ENCODE measurements at regions not wholly inside any gene's neighbourhood (a gene's known extent, or its start where the extent isn't known, plus 50 kb on each side); places are given as distances from the start of the nearest gene placed in this dataset.

DNA sequence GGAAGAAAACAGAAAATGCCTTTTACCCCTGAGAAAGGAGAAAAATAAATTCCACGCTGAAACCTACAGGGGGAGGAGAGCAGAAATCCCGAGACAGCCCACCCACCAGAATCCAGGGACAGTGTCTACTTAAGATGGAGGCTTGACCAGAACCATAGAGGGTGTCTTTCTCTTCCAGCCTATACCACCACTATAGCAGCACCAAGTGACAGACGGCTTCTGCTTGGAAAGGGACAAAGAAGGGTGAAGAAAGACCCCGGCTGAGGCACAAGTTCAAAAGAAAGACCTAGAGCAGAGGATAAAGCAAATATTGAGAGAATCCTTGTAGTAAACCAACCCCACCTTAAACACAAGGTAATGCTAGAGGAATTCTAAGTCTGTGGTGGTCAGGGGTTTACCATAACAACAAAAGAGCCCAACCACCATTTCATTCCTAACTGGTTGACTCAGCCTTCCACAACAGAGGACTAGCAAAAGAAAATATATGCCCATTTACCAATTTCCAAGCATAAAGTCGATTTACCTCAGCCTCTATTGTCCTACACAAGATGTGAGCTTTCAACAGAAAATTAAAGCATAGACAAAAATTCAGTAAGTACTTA, 105.3 kb upstream of the FOXG1 start:
- no peak for DNase-seq

DNA sequence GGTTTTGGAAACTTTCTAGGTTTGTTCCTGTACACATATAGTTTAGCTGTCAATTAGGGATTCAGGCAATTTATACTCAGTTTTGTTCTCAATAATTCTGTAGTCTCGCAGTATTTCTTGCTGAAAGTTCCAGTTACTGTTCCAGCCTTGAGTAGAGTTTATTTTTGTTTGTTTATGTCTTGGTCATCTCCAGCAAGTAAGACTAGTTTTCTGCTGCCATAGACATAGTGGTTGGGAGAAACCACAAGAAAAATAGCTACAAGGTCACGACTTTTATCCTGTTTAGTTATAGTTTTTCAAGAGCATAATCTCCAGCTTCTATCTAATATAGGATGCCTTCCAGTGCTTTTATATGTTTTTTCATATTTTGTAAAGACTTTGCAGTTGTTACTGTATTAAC, 99.6 kb upstream of the FOXG1 start:
- DNase-seq, result no peak

- DNase-seq, result no peak
Measured at GRCh38 chr14:28671425-28671824, 95.2 kb upstream of the FOXG1 start.

GRCh38 chr14:28673056-28673455, 93.5 kb upstream of the FOXG1 start:
- no peak for DNase-seq

- no peak for DNase-seq
Measured at GRCh38 chr14:28676479-28676878, 90.1 kb upstream of the FOXG1 start.

GRCh38 chr14:28677381-28677780, 89.2 kb upstream of the FOXG1 start:
- no peak for DNase-seq

- no peak for DNase-seq
Measured at GRCh38 chr14:28678887-28679286, 87.7 kb upstream of the FOXG1 start.

GRCh38 chr14:28681681-28682080, 84.9 kb upstream of the FOXG1 start:
- DNase-seq, result no peak

DNA sequence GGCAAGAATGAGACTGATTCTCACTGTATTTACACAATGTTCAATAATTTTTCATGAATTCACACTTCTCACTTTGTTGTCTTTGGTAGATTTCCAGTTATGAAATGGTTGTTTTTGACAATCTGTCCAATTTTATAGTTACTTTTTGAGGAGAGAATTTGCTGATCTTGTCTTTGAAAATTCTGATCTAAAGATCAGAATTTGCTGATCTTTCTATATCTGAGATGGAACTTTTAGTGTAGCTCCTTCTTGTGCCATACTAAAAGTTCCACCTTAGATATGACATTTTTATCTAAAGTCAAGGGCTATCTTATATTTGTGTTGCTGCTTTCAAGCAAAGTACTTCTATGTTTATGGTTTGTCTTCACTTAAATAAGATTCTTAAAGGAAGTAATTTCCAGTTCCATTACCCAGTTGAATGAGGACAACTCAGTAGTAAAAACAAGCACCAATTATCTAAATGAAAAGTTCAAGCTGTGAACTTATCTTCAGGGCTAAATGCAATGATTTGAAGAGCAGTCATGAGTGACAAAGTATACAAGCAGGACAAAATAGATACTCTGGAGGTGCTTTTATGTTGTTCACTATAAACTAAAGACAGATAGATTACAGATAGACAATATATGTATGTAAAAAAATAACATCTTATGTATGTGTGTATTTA, 76.4 kb upstream of the FOXG1 start:
- DNase-seq, result no peak

GRCh38 chr14:28695109-28695508, 71.5 kb upstream of the FOXG1 start:
- DNase-seq, result no peak

- DNase-seq, result no peak
Measured at GRCh38 chr14:28701733-28702132, 64.9 kb upstream of the FOXG1 start.

DNA sequence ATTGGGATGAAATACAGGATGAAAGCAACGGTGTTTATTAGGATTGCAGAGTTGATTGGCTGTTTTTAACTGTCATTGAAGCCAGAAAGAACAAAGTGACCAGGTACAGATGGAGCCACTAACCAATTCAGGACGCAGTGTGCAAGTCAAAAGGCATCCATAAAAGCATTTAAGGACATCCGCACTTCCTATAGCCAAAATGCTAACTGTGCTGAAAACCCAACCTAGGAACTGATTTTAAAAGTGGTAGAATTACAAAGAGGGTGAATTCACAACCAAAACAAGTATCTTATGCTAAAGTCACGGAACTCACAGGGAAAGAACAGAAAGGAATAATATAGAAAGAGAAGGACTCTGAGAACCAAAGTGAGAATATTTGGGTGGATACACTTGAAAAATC, 63.1 kb upstream of the FOXG1 start:
- DNase-seq, result no peak

DNA sequence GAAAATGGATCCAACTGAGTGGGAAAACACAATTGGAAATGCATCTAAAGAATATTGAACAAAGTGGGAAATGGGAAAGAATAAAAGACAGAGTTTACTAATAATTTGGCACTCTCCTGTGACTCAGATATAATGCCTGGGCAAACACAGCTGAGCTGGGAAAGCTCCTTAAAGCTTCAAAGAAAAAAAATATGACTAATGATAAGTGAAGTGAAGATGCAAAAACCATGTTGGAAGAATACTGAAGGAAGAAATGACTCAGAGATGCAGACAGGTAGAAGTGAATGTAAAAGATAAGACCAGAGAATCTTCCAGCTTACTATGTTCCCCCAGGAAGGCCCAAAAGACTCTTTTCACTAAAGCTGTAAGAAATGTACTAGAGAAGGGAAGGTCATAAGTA, 62.4 kb upstream of the FOXG1 start:
- DNase-seq, result no peak

GRCh38 chr14:28707814-28708213, 58.8 kb upstream of the FOXG1 start:
- DNase-seq, result no peak

DNA sequence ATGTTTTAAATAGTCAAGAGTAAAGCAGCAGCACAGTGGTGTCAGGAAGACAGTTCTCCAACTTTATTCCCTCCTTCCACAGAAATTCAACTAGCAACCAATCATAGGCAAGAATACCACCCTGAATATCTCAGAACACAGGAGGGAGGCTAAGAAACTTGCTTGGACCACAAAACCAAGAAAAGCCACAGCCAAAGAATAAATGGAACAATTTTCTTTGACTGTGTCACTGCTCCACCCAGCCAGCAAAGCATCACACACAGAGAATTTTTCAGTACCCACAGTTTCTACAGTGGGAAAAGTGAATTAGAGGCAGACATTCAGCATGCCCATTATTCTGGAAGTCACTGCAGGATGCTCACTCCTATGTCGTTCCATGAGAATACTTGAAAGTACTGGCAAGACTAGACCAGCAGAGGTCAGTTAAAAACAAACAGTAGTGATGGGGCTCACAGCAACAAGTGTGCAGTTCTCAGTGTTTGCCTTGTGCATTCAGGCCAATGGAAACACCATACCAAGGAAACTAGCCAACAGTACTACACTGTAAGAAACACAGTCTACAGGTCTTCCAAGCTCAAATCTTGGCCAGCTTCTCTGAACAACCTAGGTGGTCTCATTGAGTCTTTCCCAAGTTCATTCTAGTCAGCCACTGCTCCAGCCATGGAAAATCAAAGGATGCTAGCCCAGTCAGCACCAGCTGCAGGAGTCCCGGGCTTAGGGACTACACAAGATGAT, 56.8 kb upstream of the FOXG1 start:
- DNase-seq, result no peak
